ENCODE measurements at regions not wholly inside any gene's neighbourhood (a gene's known extent, or its start where the extent isn't known, plus 50 kb on each side); places are given as distances from the start of the nearest gene placed in this dataset.

DNA sequence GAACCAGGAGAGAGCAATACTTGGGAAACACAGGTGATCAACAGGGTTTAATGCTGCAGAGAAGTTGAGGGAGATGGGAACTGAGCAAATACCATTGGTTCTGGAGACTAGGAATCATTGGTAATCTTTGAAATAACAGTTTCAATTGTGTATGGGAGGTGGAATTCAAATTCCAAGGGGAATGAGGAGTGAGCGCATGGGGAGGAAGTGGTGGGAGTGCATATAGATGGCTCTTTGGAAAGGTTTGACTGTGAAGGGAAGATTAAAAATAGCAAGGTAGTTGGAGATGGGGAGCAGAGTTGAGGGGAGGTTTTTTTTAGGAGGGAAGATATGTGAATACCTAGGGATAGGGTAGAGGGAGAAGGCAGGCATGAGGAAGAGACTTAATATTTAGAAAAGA is 51.1 kb upstream of the ROPN1 start:
- TF ChIP-seq, protein P1, sequence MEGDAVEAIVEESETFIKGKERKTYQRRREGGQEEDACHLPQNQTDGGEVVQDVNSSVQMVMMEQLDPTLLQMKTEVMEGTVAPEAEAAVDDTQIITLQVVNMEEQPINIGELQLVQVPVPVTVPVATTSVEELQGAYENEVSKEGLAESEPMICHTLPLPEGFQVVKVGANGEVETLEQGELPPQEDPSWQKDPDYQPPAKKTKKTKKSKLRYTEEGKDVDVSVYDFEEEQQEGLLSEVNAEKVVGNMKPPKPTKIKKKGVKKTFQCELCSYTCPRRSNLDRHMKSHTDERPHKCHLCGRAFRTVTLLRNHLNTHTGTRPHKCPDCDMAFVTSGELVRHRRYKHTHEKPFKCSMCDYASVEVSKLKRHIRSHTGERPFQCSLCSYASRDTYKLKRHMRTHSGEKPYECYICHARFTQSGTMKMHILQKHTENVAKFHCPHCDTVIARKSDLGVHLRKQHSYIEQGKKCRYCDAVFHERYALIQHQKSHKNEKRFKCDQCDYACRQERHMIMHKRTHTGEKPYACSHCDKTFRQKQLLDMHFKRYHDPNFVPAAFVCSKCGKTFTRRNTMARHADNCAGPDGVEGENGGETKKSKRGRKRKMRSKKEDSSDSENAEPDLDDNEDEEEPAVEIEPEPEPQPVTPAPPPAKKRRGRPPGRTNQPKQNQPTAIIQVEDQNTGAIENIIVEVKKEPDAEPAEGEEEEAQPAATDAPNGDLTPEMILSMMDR (IDR thresholded peaks at IDR 0.05; ENCODE audit: low read depth, low read length), result no peak
- no peak for DNase-seq (ENCODE audit: low read depth in 2 of 2)
- no peak overlapping the region for H3K4me3 ChIP-seq (replicated peaks in 1 of 2; ENCODE audit: low read depth in 2 of 2, low read length in 2 of 2)

DNA sequence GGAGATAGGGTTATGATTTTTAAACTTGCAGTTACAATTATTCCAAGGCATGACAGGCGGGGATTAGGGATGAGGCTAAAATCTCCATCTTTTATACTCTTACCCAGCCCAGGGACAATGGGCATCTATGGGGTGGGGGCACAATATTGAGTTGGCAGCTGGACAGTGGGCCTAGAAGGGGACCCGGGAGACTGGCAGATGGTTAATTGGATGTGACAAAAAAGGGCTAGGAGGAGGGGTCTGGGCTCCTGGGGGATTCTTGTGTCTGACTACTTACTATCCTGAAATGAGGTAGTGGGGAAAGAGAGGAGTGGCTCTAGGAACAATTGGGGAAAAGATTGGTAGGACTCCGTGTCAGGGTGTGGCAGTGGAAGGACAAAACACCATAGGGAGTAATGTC is 53.0 kb upstream of the ROPN1 start:
- no peak overlapping the region for H3K4me3 ChIP-seq (replicated peaks in 1 of 2; ENCODE audit: low read depth in 2 of 2, low read length in 2 of 2)
- DNase-seq (ENCODE audit: low read depth in 2 of 2), result no peak
- TF ChIP-seq, protein P1 (IDR thresholded peaks at IDR 0.05; ENCODE audit: low read depth, low read length), result no peak

DNA sequence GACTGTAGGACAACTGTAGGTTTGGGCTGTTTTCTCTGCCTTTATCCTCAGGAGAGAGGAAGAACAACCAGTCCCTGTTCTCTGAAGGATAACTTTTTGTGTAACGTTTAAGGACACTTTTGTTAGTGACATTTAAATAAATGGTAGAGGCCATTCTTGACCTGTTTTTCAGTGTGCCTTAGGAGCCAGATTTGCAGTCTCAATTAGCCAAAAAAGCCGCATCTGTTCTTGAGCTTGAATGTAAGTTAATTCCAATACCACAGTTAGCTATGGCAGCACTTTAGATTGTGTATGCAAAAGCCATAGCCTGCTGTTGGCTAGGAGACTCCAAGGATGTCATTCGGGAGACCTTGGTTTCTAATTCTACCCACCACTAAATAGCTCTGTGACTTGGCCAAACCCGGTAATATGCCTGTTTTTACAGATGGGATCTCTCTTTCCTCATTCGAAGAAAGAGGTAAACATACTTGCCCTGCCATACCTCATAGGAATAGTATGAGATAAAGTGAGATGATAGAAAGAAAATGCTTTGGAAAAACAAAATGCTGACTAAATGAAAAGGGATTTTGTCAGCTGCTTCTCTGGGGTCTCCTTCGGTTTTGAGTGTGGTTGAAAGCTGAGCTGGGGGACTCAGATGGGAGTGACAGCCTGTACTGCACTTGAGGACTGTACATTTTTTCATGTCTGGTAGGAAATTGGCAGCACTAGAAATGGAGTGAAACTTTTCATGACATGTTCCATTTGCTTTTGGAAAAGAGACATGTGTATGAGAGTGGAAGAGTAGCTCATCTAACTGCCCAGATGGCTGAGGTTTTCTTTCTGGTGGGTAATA is 57.3 kb upstream of the ROPN1 start:
- no peak overlapping the region for H3K4me3 ChIP-seq (replicated peaks in 1 of 2; ENCODE audit: low read depth in 2 of 2, low read length in 2 of 2)
- no peak for DNase-seq (ENCODE audit: low read depth in 2 of 2)
- TF ChIP-seq, protein P1 (IDR thresholded peaks at IDR 0.05; ENCODE audit: low read depth, low read length), result no peak

DNA sequence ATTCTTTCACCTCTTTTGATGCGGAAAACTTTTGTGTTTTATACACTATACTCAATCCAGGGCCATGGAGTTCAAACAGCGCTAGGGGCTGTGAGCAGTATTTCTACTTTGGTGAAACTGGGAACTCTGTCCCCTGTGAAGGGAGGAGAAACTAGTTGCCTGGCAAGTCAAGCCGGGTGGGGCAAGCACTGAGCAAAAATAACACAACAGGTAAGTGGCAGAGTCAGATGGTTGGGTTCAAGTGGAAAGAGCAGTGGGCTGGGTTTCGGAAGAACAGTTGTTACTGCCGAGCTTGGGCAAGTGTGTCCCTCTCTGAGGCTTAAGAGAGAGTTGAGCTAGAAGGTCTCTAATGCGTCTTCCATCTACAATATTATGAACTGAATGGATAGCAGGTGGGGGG is 59.7 kb upstream of the ROPN1 start:
- H3K4me3 ChIP-seq (replicated peaks in 1 of 2; ENCODE audit: low read depth in 2 of 2, low read length in 2 of 2), result no peak overlapping the region
- no peak for DNase-seq (ENCODE audit: low read depth in 2 of 2)
- TF ChIP-seq, protein P1 (IDR thresholded peaks at IDR 0.05; ENCODE audit: low read depth, low read length), result no peak

DNA sequence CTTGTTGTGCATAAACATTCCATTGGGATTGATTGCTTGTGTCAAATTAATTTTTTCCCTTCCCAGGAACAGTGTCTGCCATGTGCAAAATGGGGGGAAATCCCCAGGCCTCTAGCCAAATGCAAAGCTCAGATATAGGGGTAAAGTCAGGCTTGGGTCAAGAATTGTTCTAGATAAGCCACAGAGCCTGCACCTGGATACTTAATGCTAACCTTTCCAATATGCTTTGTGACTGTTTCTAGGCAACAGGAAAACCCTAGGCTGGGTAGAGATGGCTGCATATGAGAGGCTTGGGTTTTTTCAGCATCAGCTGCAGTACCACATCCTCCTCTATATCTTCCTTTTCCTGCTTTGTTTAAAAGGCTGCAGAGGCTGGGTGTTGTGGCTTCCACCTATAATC is 61.9 kb upstream of the ROPN1 start:
- no peak overlapping the region for H3K4me3 ChIP-seq (replicated peaks in 1 of 2; ENCODE audit: low read depth in 2 of 2, low read length in 2 of 2)
- TF ChIP-seq, protein P1 (IDR thresholded peaks at IDR 0.05; ENCODE audit: low read depth, low read length), result no peak
- no peak for DNase-seq (ENCODE audit: low read depth in 2 of 2)

DNA sequence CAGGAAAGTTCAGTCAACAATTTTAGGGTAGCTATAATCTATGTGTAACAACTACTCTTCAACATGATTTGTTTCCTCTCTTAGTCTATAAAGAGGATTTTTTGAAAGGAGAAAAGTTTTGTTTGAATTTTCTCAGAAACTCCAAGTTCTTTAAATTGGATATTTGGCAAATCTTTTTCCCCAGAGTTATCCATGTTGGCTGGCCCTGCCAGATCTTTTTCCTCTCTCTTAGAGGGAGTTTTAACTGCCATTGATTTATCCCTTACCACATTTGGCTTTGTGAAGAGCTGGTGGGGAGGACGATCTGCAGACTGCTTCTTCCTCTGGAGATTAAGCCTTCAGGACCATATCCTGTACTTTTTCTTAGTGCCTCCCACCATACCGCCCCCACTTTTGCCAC is 64.9 kb upstream of the ROPN1 start:
- TF ChIP-seq, protein P1 (IDR thresholded peaks at IDR 0.05; ENCODE audit: low read depth, low read length), result no peak
- no peak overlapping the region for H3K4me3 ChIP-seq (replicated peaks in 1 of 2; ENCODE audit: low read depth in 2 of 2, low read length in 2 of 2)
- no peak for DNase-seq (ENCODE audit: low read depth in 2 of 2)

DNA sequence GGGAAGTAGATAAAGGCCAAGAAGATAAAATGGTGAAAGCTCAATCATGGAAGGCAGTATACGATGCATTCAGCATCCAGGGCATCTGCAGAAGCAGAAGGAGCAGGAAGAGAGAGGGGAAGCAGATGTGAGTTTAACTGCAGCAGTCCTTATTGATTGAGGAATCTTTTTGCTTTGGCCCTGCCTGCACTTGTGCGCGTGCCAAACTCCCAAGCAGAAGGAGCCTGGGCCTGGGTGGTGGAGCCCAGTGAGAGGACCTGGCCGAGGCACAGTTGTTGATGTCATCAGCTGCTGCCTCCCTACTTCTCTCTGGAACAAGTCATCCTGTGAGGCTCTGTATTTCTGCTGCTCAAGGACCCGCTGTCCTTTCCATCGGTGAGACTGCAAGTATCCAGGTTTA is 65.5 kb upstream of the ROPN1 start:
- DNase-seq (ENCODE audit: low read depth in 2 of 2), result no peak
- TF ChIP-seq, protein P1 (IDR thresholded peaks at IDR 0.05; ENCODE audit: low read depth, low read length), result no peak
- H3K4me3 ChIP-seq (replicated peaks in 1 of 2; ENCODE audit: low read depth in 2 of 2, low read length in 2 of 2), result no peak overlapping the region
